Prostate gland (tissue), 2 donors: ENCODE measurements at regions not wholly inside any gene's neighbourhood (a gene's known extent, or its start where the extent isn't known, plus 50 kb on each side); places are given as distances from the start of the nearest gene placed in this dataset.

Experiments
- CTCF ChIP-seq, 4 experiments: fragments of 200-600 bp in 2 of 4; fragments of 450-650 bp in 2 of 4; sonication (generic) in 2 of 4; IDR thresholded peaks; 1 replicate in 3 of 4; 2 replicates in 1 of 4; pipeline ENCODE4 v1.5.1; 2016 to 2019; ENCODE audit warnings: antibody characterized with exemption in 4 of 4, mild to moderate bottlenecking in 2 of 4, moderate library complexity in 2 of 4
- POLR2AphosphoS5 ChIP-seq: sonication (generic); formaldehyde crosslinking; IDR thresholded peaks from one replicate; pipeline ENCODE4 v1.6.1; 2017; ENCODE audit warnings: antibody characterized with exemption

DNA sequence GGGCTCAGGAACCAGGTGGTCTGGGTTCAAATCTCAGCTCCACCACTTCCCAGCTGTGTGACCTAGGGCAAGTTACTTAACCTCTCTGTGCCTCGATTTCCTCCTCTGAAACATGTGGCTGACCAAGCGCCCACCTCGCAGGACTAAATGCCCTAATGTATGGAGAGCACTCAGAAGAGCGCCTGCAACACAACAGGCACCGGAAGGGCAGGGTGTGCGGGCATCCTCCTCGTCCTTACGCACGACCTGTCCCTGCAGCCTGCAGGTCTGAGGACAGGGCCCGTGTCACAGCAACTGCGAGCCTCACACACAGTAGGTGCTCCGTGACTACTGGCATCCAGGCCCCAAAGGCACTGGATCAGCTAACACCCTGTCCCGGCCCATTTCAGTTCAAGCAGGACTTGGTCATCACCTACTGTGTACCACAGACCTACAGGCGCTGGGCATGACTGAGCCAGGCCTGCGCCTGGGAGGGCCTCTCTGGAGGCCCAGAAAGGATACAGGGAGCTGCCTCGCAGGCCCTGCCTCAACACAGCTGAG is 131.5 kb downstream of the NCOR2 start:
- TF ChIP-seq CTCF (IDR thresholded peaks at IDR 0.05) (no peak), POLR2AphosphoS5 (no peak)
